Right atrium auricular region (tissue), 2 donors: ENCODE measurements at regions not wholly inside any gene's neighbourhood (a gene's known extent, or its start where the extent isn't known, plus 50 kb on each side); places are given as distances from the start of the nearest gene placed in this dataset.

ENCODE experiments used
- DNase-seq: peaks from one replicate; pipeline ENCODE4 v3.0.0-alpha.2; 2019; ENCODE audit warnings: low spot score
- H3K27ac ChIP-seq, 2 donors: fragments of 200-600 bp; sonication (generic); 1 replicate in 1 of 2; 2 replicates in 1 of 2; pipeline ENCODE4 v1.5.1; 2016 to 2019
- H3K27me3 ChIP-seq, 2 donors: fragments of 200-600 bp; sonication (generic); one replicate each; pipeline versions ENCODE4 v1.5.1 to v1.6.0; 2017 to 2019
- H3K36me3 ChIP-seq: fragments of 200-600 bp; sonication (generic); one replicate; pipeline ENCODE4 v1.5.1; 2016
- H3K4me1 ChIP-seq, 2 donors: fragments of 200-600 bp; sonication (generic); one replicate each; pipeline versions ENCODE4 v1.5.1 to v1.6.0; 2017 to 2019
- H3K4me3 ChIP-seq, 2 donors: fragments of 200-600 bp; sonication (generic); 1 replicate in 1 of 2; 2 replicates in 1 of 2; pipeline ENCODE4 v1.5.1; 2017 to 2019; ENCODE audit warnings: mild to moderate bottlenecking in 1 of 2, moderate library complexity in 1 of 2
- H3K9me3 ChIP-seq, 2 donors: fragments of 200-600 bp; sonication (generic); one replicate each; pipeline ENCODE4 v1.5.1; 2019
- CTCF ChIP-seq, 2 donors: fragments of 200-600 bp; sonication (generic); IDR thresholded peaks; one replicate each; pipeline ENCODE4 v1.5.1; 2019; ENCODE audit warnings: antibody characterized with exemption in 2 of 2

GRCh38 chr7:109391240-109391639 is 821.6 kb downstream of the DNAJB9 start:
- TF ChIP-seq CTCF (IDR thresholded peaks at IDR 0.05), result no peak
- Histone ChIP-seq H3K27me3 (no peaks in the 10 kb centered on the region), H3K9me3 (no peaks in the 10 kb centered on the region), H3K36me3 (no peaks in the 10 kb centered on the region), H3K27ac (no peak overlapping the region), H3K4me3 (no peak overlapping the region), H3K4me1 (no peaks in the 10 kb centered on the region)
- DNase-seq, result no peak

GRCh38 chr7:109402107-109402506 is 832.4 kb downstream of the DNAJB9 start:
- no peaks in the 10 kb centered on the region for H3K27me3 ChIP-seq
- no peaks in the 10 kb centered on the region for H3K9me3 ChIP-seq
- no peak overlapping the region for H3K27ac ChIP-seq
- no peak overlapping the region for H3K4me3 ChIP-seq
- H3K4me1 ChIP-seq, result no peaks in the 10 kb centered on the region
- TF ChIP-seq CTCF (IDR thresholded peaks at IDR 0.05), result no peak
- no peak for DNase-seq
- no peaks in the 10 kb centered on the region for H3K36me3 ChIP-seq

GRCh38 chr7:109407756-109408155 is 838.1 kb downstream of the DNAJB9 start:
- no peaks in the 10 kb centered on the region for H3K27me3 ChIP-seq
- no peak overlapping the region for H3K27ac ChIP-seq
- H3K4me1 ChIP-seq, result no peaks in the 10 kb centered on the region
- no peaks in the 10 kb centered on the region for H3K9me3 ChIP-seq
- no peaks in the 10 kb centered on the region for H3K36me3 ChIP-seq
- DNase-seq, result no peak
- no peak overlapping the region for H3K4me3 ChIP-seq
- TF ChIP-seq CTCF (IDR thresholded peaks at IDR 0.05), result no peak

- DNase-seq, result no peak
- Histone ChIP-seq H3K27ac (no peak overlapping the region), H3K36me3 (no peaks in the 10 kb centered on the region), H3K9me3 (no peaks in the 10 kb centered on the region), H3K4me3 (no peak overlapping the region), H3K27me3 (no peaks in the 10 kb centered on the region), H3K4me1 (no peaks in the 10 kb centered on the region)
- TF ChIP-seq CTCF (IDR thresholded peaks at IDR 0.05), result no peak
Observed at GRCh38 chr7:109437957-109438356, 868.3 kb downstream of the DNAJB9 start.

GRCh38 chr7:109449760-109450159 is 880.1 kb downstream of the DNAJB9 start:
- Histone ChIP-seq H3K27me3 (no peaks in the 10 kb centered on the region), H3K27ac (no peak overlapping the region), H3K4me1 (no peaks in the 10 kb centered on the region), H3K9me3 (peaks cover 0 to 9% of the 10 kb centered on the region in 2 donors), H3K4me3 (no peak overlapping the region), H3K36me3 (no peaks in the 10 kb centered on the region)
- TF ChIP-seq CTCF (IDR thresholded peaks at IDR 0.05), result no peak
- DNase-seq, result no peak

- no peak overlapping the region for H3K27ac ChIP-seq
- TF ChIP-seq CTCF (IDR thresholded peaks at IDR 0.05), result no peak
- H3K4me3 ChIP-seq, result no peak overlapping the region
- no peaks in the 10 kb centered on the region for H3K36me3 ChIP-seq
- H3K9me3 ChIP-seq, result peaks cover 0 to 10% of the 10 kb centered on the region in 2 donors
- no peaks in the 10 kb centered on the region for H3K4me1 ChIP-seq
- no peak for DNase-seq
- no peaks in the 10 kb centered on the region for H3K27me3 ChIP-seq
Observed at GRCh38 chr7:109456116-109456515, 886.4 kb downstream of the DNAJB9 start.
